GM18519 (cell line): ENCODE measurements at regions not wholly inside any gene's neighbourhood (a gene's known extent, or its start where the extent isn't known, plus 50 kb on each side); places are given as distances from the start of the nearest gene placed in this dataset.

Source experiments
- ATAC-seq: cut with Tn5 transposase; IDR thresholded peaks from one replicate; pipeline ENCODE4 v1.9.1; 2021; ENCODE audit warnings: mild to moderate bottlenecking, moderate library complexity; ENCODE audit not compliant: unreplicated experiment, low FRiP score

DNA sequence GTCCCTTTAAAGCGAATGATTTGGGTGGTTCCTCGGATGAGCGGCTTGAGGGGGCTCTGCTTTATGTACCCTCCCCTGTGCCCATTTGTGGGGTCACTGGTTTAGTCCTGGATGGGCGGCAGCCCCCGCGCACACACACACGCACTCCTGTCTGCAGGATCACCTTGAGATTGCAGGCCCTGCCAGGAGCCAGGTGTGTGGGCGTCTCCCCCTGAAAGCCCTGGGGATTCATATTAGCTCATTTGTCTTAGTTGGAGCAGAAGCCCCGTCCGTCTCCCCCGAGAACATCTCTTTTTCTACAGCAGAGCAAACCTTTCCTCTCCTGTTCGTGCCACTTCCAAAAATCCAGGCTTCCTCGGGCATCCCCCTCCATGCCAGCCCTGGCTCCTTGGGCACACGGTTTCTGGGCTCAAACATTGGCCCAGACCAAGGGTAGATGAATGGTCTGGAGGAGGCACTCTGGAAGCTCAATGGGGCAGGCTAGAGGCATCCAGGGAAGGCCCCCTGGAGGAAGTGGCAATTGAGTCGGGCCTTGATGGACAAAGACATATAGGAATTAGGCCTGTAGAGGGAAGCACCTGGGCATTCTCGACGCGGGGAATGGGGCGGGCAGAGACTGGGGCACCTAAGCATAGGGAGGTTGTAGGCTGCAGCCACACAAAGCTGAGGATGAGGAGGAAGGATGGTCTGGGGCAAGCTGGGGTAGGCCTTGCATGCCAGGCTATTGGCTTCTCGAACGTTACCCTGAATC lies 218.5 kb upstream of the GSE1 start:
- no peak for ATAC-seq

GRCh38 chr16:85395207-85395912 lies 217.8 kb upstream of the GSE1 start:
- ATAC-seq, result no peak

GRCh38 chr16:85395913-85396878 lies 216.9 kb upstream of the GSE1 start:
- ATAC-seq, result no peak

GRCh38 chr16:85396879-85397871 lies 215.9 kb upstream of the GSE1 start:
- no peak for ATAC-seq

DNA sequence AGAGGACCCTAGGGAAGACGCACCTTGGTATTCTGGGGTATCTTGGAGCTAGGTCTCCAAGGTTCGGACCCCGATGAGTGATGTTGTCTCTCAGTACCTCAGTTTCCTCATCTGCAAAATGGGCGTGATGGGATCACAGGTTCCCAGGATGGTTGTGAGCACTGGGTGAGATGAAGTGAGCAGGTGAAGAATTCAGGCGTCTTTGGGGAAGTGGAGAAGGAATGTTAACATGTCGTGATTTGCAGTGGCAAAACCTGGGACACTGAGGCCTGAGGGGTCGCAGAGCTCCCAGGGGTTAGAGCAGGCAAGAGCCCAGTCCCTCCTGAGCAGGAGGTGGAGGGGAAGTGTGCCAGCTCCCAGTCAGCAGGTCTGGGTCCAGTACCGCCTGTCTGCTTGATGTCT lies 215.1 kb upstream of the GSE1 start:
- ATAC-seq, result no peak

GRCh38 chr16:85398688-85399582 lies 214.2 kb upstream of the GSE1 start:
- no peak for ATAC-seq

GRCh38 chr16:85399583-85400284 lies 213.4 kb upstream of the GSE1 start:
- ATAC-seq, result no peak

DNA sequence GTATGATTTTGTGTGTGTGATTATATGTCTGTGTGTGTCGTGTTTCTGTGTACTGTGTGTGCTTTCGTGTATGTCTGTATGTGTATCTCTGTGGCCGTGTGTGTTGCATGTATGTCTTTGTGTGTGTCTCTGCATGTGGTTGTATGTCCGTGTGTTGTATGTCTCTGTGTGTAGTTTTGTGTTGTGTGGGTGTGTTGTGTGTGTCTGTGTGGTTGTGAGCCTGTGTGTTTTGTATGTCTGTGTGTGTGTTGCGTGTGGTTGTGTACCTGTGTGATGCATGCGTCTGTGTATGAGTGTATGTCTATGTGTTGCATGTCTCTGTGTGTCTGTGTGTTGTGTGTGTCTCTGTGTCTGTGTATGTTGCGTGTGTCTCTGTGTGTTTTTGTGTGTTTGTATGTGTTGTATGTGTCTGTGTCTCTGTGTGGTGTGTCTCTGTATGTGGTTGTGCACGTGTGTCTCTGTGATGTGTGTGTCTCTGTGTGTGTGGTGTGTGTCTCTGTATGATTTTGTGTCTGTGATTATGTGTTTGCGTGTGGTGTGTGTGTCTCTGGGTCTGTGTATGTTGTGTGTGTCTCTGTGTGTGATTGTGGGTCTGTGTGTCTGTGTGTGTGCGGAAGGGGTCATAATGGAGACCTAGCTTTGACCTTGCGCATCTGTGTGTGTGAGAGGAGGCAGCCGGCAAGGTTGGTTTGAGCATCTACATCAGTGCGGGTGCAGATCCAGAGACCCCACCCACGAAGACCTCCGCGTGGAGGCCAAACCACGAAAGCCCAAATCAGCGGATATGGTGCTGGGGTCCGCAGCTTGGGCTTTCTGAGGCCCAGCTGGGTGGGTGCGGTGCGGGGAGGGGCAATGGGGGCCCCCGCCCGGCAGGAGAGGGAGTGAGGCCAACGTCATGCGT lies 212.6 kb upstream of the GSE1 start:
- no peak for ATAC-seq

DNA sequence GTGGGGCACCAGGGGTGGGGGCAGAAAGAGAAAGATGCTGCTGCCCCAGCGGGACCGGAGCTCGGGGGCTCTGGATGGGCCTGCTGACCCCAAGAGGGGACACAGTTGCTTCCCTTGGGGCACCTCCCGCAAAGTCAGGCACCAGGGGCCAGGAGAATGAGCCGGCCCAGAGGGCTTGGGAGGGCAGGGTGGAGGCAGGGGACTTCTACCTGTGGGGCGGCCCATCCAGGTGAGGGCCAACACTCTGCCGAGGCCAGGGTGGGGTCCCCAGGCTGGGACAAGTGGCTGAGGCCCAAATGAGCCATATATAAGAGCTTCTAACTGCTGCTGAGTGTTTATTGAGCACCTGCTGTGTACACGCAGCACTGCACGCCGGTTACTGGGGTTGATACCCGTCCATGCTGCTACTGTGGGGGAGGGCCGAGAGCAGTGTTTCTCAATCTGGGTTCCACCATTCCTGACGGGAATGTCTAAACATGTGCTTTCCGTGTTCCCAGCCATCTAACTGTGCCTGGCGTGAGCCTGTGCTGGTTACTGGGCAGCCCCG lies 211.7 kb upstream of the GSE1 start:
- ATAC-seq, result no peak

GRCh38 chr16:85401917-85402766 lies 211.0 kb upstream of the GSE1 start:
- ATAC-seq, result no peak

- no peak for ATAC-seq
Measured at GRCh38 chr16:85402910-85403692, 210.0 kb upstream of the GSE1 start.

DNA sequence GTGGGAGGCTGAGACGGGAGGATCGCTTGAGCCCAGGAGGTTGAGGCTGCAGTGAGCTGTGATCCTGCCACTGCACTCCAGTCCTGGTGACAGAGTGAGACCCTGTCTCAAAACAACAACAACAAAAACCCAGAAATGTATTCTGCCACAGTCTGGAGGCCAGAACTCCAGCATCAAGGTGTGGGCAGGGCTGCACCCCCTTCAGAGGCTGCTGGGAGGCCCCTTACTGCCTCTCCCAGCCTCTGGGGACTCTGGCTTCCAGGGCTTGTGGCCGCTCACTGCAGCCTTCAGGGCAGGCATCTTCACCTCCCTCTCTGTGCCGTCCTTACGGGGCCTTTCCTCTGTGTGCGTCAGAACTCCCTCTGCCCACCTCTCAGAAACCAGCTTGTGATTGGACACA lies 209.4 kb upstream of the GSE1 start:
- no peak for ATAC-seq

GRCh38 chr16:85412911-85413520 lies 200.1 kb upstream of the GSE1 start:
- no peak for ATAC-seq

DNA sequence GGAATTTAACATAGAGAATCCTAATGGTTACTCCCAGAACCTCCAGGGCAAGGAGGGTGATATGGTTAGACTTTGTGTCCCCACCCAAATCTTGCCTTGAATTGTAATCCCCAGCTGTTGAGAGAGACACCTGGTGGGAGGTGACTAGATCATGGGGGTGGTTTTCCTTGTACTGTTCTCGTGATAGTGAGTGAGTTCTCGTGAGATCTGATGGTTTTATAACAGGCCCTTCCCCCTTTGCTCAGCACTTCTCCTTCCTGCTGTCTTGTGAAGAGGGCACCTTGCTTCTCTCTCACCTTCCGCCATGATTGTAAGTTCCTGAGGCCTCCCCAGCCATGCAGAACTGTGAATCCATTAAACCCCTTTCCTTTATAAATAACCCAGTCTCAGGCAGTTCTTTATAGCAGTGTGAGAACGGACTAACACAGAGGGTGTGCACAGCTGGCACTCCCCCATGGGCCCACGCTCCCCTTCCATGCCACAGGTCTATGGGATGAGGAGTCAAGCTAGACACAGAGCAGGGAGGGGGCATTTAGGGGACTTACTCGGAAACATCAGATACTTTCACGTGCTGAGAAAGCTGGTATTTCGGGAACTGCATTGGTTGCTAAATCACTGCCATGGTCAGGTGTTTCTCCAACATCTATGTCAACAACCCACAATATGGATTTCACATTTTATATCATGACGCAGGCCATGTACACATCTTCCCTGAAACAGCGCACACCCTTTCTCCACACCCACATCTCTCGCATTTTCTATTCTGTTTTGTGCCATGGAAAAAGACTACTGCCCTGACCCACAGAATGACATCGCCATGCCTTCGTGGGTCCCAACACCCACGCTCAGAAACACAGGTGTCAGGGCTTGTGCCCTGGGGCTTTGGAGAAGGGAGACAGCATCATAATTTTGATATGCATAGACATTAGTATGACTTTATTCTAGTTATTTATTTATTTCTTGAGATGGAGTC lies 199.1 kb upstream of the GSE1 start:
- no peak for ATAC-seq
